Hepatocyte (in vitro differentiated cells): ENCODE measurements at regions not wholly inside any gene's neighbourhood (a gene's known extent, or its start where the extent isn't known, plus 50 kb on each side); places are given as distances from the start of the nearest gene placed in this dataset.

Experiments used
- EZH2 ChIP-seq: fragments of 200-600 bp; sonication (generic); IDR thresholded peaks from 2 replicates; pipeline ENCODE4 v1.6.1; 2016; ENCODE audit warnings: antibody characterized with exemption, mild to moderate bottlenecking, borderline replicate concordance
- EZH2phosphoT487 ChIP-seq: fragments of 200-600 bp; sonication (generic); IDR thresholded peaks from one replicate; pipeline ENCODE4 v1.6.1; 2018; ENCODE audit warnings: antibody characterized with exemption, mild to moderate bottlenecking, low read depth, moderate library complexity; ENCODE audit not compliant: unreplicated experiment, severe bottlenecking
- TF ChIP-seq, protein P1 (sequence below): fragments of 200-600 bp; sonication (generic); IDR thresholded peaks from 2 replicates; pipeline ENCODE4 v1.5.1; 2016; ENCODE audit warnings: antibody characterized with exemption, mild to moderate bottlenecking; ENCODE audit not compliant: poor library complexity

DNA sequence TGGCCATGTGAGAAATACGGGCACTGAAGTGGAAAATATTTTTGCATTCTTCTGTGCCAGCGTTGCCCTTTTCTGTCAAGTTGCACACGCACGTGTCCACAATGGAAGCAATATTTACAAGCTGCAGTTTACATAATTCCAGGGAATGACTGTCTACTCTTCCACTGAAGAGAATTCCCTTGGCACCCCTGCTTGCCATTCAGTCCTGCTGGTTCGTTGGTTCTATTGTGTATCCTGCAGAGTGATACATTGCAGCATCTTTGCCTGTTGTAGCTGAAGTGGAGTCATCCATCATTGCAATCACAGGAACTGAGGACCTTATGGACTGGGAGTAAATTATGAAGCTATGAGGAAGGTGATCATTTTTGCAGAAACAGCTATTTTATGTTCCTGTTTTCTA lies 759.4 kb downstream of the ROBO2 start:
- no peak for TF ChIP-seq EZH2phosphoT487
- TF ChIP-seq, protein P1, sequence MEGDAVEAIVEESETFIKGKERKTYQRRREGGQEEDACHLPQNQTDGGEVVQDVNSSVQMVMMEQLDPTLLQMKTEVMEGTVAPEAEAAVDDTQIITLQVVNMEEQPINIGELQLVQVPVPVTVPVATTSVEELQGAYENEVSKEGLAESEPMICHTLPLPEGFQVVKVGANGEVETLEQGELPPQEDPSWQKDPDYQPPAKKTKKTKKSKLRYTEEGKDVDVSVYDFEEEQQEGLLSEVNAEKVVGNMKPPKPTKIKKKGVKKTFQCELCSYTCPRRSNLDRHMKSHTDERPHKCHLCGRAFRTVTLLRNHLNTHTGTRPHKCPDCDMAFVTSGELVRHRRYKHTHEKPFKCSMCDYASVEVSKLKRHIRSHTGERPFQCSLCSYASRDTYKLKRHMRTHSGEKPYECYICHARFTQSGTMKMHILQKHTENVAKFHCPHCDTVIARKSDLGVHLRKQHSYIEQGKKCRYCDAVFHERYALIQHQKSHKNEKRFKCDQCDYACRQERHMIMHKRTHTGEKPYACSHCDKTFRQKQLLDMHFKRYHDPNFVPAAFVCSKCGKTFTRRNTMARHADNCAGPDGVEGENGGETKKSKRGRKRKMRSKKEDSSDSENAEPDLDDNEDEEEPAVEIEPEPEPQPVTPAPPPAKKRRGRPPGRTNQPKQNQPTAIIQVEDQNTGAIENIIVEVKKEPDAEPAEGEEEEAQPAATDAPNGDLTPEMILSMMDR: no peak
- no peak for TF ChIP-seq EZH2
